ENCODE measurements at regions not wholly inside any gene's neighbourhood (a gene's known extent, or its start where the extent isn't known, plus 50 kb on each side); places are given as distances from the start of the nearest gene placed in this dataset.

- H3K27ac ChIP-seq: no peak overlapping the region
- TF ChIP-seq, protein P1, sequence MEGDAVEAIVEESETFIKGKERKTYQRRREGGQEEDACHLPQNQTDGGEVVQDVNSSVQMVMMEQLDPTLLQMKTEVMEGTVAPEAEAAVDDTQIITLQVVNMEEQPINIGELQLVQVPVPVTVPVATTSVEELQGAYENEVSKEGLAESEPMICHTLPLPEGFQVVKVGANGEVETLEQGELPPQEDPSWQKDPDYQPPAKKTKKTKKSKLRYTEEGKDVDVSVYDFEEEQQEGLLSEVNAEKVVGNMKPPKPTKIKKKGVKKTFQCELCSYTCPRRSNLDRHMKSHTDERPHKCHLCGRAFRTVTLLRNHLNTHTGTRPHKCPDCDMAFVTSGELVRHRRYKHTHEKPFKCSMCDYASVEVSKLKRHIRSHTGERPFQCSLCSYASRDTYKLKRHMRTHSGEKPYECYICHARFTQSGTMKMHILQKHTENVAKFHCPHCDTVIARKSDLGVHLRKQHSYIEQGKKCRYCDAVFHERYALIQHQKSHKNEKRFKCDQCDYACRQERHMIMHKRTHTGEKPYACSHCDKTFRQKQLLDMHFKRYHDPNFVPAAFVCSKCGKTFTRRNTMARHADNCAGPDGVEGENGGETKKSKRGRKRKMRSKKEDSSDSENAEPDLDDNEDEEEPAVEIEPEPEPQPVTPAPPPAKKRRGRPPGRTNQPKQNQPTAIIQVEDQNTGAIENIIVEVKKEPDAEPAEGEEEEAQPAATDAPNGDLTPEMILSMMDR (conservative IDR thresholded peaks at IDR 0.05): no peak
Measured at GRCh38 chr1:90204780-90205179, 209.9 kb downstream of the ZNF326 start.

DNA sequence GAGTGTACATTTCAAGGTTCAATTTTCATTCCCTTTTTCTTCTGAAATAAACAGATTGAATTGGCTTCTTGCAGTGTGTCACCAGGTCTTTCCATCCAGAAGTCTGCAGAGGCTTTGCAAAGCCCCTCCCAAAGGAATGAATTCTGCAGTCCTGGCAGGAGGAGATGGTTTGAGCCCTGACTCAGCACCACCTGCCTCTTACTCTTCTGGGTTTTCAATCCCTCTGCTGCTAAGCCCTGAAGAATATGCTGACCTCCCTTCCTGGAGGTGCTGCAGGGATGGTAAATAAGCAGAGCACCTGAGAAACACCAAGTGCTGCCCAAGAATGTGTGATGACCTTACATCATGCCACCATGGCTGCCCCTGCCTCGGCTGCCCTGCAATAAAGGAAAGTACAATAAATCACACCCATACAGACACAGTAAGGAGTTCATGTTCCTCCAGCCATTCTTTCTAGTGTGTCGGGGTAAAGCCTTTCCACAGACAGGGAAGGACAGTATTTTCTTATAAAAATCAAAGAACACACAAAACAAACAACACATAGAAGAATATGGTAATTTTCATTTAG is 209.2 kb downstream of the ZNF326 start:
- TF ChIP-seq, protein P1 (conservative IDR thresholded peaks at IDR 0.05): no peak
- H3K27ac ChIP-seq: no peak overlapping the region

DNA sequence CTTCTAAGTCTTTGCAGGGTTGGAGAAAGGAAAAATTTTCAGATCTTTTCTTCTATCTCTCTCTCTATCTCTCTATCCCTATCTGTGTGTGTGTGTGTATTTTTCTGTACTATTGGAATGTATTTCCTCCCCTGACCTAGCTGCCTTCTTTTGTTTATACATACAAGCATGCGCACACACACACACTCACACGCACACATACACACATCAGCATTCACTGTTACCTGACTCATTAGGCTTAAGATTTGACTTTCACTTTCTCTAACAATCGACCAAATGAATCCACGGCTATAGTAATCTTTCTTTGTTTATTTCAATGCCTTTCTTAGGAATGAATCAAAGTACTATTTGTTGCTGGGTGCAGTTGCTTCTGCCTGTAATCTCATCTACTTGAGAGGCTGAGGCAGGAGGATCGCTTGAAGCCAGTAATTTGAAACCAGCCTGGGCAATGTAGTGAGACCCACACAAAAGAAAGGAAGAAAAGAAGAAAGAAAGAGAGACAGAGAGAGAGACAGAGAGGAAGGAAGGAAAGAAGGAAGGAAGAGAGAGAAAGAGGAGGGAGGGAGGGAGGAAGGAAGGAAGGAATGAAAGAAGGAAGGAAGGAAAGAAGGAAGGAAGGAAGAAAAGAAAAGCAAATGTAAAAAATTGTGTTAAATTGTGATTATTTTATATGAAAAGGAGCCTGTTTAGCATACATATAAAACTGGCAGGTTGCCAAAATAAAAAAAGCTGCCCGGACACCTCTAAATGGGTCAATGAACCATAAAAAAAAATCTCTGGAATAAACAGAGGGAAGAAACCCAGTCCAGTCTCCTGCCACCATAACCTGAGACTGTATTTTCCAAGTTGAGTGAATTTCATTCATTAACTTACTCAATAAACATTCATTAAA is 206.8 kb downstream of the ZNF326 start:
- TF ChIP-seq, protein P1 (conservative IDR thresholded peaks at IDR 0.05): no peak
- no peak overlapping the region for H3K27ac ChIP-seq

DNA sequence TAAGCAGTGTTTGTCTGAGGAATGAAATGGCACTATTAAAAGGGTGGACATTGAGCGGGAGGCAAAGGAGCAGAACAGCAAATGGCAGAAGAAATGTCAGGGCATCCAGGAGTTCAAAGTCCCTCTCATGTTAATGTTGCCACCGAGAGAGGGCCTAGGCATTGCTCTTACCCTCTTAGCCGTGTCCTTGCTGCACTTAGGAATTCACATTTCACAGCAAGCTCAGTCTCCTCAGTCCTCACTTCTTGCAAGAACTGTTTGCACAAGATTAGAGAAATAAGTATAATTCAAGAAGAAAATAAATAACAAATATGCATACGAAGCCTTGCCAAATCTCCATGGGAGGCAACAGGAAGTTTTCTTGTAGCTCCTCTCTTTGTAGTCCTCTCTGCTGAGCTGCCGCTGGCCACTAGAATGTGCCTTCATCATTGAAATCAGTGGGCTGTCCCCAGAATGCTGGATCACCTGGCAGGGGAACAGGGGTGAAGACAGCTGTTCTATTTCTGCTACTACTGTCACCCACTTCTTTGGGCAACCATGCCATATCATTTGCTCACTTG is 205.8 kb downstream of the ZNF326 start:
- TF ChIP-seq, protein P1 (conservative IDR thresholded peaks at IDR 0.05): no peak
- no peak overlapping the region for H3K27ac ChIP-seq

DNA sequence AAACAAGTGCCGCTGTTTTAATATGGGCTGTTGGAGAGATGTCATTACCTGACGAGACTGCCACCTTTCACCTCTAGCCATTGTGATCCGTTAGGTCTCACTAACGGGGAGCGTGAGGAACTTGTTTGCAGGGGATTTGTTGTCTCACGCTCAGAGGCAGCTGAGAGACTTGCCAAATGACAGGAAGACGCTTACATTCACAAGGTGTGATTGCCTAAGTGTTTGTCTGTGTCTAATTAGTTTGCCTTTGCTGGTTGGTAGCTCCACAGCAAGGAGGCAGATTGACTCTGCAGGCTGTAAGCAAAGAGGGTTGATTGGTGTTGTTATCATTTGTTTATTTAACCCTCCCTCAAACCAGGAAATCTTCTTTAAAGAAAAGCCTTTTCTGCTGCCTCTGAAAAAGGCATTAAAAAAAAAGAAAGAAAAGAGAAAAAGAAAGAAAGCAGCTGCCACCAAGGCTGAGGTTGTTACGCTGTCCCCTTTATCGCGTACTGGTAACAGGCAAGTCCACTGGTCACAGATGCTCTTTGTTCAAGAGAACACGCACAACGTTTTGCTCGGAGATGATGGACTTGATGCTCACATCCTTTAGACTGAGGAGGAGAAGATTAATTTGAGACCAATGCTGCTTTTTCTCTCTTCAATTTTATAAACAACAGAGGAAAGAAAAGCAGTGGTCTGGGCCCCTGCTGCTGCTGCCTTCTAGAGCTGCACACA is 203.9 kb downstream of the ZNF326 start:
- TF ChIP-seq, protein P1 (conservative IDR thresholded peaks at IDR 0.05): no peak
- H3K27ac ChIP-seq: no peak overlapping the region

- H3K27ac ChIP-seq: no peak overlapping the region
- TF ChIP-seq, protein P1 (conservative IDR thresholded peaks at IDR 0.05): no peak
Measured at GRCh38 chr1:90193116-90193515, 198.2 kb downstream of the ZNF326 start.

- no peak overlapping the region for H3K27ac ChIP-seq
- TF ChIP-seq, protein P1 (conservative IDR thresholded peaks at IDR 0.05): no peak
Measured at GRCh38 chr1:90192408-90192807, 197.5 kb downstream of the ZNF326 start.

Data from VCaP (cell line).